HG03378 (cell line): ENCODE measurements at regions not wholly inside any gene's neighbourhood (a gene's known extent, or its start where the extent isn't known, plus 50 kb on each side); places are given as distances from the start of the nearest gene placed in this dataset.
"Not testable (repeated sequence)": the region's sequence is repeated elsewhere in the genome, so short reads cannot be mapped to it uniquely, and the experiment has no call there.

Experiments
- ATAC-seq: cut with Tn5 transposase; IDR thresholded peaks from one replicate; pipeline ENCODE4 v1.9.1; 2021; ENCODE audit warnings: mild to moderate bottlenecking, moderate library complexity; ENCODE audit not compliant: unreplicated experiment

DNA sequence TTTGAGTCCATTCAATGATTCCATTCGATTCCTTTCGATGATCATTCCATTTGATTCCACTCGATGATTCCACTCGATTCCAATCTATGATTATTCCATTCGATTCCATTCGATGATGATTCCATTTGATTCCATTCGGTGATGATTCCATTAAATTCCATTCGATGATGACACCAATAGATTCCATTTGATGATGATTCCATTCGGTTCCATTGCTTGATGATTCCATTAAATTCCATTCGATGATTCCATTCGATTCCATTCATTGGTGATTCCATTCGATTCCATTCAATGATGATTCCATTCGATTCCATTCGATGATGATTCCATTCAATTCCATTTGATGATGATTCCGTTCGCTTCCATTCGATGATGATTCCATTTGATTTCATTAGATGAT, 1104.1 kb downstream of the RPIA start:
- not testable (repeated sequence) for ATAC-seq

GRCh38 chr2:89797320-89798038, 1106.0 kb downstream of the RPIA start:
- ATAC-seq = no peak

DNA sequence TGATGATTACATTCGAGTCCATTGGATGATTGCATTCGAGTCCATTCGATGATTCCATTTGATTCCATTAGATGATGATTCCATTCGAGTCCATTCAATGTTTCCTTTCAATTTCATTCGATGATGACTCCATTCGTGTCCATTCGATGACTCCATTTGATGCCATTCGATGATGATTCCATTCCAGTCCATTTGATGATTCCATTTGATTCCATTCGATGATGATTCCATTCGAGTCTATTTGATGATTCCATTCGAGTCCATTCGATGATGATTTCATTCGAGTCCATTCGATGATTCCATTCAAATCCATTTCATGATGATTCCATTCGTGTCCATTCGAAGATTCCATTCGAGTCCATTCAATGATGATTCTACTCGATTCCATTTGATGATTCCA, 1109.7 kb downstream of the RPIA start:
- ATAC-seq = not testable (repeated sequence)

DNA sequence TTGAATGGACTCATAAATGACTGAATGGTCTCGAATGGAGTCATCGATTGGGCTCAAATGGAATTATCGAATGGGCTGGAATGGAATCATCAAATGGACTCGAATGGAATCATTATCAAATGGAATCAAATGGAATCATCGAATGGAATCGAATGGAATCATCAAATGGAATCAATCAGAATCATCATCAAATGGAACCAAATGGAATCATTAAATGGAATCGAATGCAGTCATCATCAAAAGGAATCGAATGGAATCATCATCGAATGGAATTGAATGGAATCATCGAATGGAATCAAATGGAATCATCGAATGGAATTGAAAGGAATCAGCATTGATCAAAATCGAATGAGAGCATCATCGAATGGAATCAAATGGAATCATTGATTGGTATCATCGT, 1114.9 kb downstream of the RPIA start:
- not testable (repeated sequence) for ATAC-seq

DNA sequence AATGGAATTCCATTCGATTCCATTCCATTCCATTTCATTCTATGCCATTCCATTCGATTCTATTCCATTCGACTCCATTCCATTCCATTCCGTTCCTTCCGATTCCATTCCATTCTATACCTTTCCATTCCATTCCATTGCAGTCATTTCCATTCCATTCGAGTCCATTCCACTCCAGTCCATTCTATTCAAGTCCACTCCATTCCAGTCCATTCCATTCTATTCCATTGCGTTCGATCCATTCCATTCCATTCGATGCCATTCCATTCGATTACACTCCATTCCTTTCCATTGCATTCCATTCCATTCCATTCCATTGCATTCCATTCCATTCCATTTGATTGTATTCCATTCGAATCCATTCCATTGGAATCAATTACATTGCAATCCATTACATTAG, 1119.8 kb downstream of the RPIA start:
- no peak for ATAC-seq

DNA sequence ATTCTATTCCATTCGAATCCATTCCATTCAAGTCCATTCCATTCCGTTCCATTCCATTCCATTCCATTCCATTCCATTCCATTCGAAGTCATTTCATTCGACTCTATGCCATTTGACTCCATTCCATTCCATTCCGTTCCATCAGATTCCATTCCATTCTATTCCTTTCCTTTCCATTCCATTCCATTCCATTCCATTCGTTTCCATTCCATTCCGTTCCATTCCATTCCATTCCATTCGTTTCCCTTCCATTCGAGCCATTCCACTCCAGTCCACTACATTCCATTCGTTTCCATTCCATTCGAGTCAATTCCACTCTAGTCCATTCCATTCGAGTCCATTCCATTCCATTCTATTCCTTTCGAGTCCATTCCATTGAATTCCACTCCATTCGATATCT, 1120.4 kb downstream of the RPIA start:
- ATAC-seq = not testable (repeated sequence)

DNA sequence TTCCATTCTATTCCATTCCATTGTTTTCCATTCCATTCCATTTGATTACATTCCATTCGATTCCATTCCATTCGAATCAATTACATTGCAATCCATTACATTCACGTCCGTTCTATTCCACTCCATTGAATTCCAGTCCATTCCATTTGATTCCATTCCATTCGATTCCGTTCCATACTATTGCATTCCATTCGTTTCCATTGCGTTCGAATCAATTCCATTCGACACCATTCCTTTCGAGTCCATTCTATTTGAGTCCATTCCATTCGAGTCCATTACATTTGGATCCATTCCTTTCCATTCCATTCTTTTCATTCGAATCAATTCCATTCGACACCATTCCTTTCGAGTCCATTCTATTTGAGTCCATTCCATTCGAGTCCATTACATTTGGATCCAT, 1122.9 kb downstream of the RPIA start:
- ATAC-seq = not testable (repeated sequence)

DNA sequence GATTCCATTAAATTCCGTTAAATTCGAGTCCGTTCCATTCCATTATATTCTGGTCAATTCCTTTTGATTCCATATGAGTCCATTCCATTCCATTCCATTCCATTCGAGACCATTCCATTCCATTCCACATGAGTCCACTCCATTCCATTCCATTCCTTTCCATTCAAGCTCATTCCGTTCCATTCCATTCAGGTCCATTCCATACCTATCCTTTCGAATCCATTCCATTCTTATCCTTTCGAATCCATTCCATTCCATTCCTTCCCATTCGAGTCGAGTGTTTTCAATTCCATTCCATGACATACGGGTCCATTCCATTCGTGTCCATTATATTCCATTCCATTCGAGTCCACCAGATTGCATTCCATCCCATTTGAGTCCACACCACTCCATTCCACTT, 1127.4 kb downstream of the RPIA start:
- no peak for ATAC-seq

GRCh38 chr2:89819809-89820208, 1128.3 kb downstream of the RPIA start:
- ATAC-seq = no peak

GRCh38 chr2:89820248-89820647, 1128.8 kb downstream of the RPIA start:
- ATAC-seq = no peak

GRCh38 chr2:89821455-89821945, 1130.0 kb downstream of the RPIA start:
- no peak for ATAC-seq

- not testable (repeated sequence) for ATAC-seq
Measured at GRCh38 chr2:89822342-89822741, 1130.9 kb downstream of the RPIA start.

DNA sequence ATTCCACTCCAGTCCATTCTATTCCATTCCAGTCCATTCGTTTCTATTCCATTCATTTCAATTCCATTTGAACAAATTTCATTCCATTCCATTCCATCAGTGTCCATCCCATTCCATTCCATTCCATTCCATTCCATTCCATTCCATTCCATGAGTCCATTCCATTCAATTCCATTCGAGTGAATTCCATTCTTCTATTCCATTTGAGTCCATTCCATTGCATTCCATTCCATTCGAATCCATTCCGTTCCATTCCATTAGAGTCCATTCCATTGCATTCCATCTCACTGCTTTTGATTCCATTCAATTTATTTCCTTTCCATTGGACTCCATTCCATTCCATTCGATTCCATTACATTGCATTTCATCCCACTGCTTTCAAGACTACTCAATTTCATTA, 1132.1 kb downstream of the RPIA start:
- no peak for ATAC-seq

DNA sequence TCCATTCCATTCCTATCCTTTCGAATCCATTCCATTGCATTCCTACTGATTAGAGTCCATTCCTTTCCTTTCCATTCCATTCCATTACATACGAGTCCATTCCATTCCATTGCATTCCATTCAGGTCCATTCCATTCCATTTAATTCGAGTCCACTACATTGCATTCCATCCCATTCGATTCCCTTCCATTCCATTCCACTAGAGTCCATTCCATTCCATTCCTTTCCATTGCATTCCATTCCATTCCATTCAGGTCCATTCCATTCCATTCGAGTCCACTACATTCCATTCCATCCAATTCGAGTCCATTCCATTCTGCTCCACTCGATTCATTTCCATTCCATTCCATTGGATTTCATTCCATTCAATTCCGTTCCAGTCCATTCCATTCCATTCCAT, 1133.6 kb downstream of the RPIA start:
- no peak for ATAC-seq

- ATAC-seq = not testable (repeated sequence)
Measured at GRCh38 chr2:89826741-89827140, 1135.3 kb downstream of the RPIA start.

- not testable (repeated sequence) for ATAC-seq
Measured at GRCh38 chr2:89827829-89828228, 1136.4 kb downstream of the RPIA start.

DNA sequence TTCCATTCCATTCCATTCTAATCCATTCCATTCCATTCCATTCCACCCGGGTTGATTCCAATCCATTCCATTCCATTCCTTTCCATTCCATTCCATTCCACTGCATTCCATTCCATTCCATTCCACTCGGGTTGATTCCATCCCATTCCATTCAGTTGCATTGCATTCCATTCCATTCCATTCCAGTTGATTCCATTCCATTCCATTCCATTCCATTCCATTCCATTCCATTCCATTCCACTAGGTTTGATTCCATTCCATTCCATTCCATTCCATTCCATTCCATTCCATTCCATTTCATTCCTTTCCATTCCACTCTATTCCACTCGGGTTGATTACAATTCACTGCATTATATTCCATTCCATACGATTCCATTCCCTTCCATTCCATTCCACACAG, 1136.9 kb downstream of the RPIA start:
- ATAC-seq = not testable (repeated sequence)

DNA sequence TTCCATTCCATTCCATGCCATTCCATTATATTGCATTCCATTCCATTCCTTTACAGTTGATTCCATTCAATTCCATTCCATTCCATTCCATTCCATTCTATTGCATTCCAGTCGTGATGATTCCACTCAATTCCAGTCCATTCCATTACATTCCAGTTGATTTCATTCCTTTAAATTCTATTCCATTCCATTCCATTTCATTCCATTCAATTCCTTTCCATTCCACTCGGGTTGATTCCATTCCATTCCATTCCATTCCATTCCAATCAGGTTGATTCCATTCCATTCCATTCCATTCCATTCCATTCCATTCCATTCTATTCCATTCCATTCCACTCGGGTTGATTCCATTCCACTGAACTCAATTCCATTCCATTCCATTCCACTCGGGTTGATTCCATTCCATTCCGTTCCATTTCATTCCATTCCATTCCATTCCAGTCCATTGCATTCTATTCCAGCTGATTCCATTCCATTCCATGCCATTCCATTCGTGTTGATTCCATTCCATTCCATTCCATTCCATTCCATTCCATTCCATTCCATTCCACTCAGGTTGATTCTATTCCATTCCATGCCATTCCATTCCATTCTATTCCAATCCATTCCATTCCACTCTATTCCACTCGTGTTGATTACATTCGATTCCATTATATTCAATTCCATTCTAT, 1137.6 kb downstream of the RPIA start:
- peak; percentile 34 for ATAC-seq

- no peak for ATAC-seq
Measured at GRCh38 chr2:89829828-89830227, 1138.4 kb downstream of the RPIA start.

- peak; percentile 39 for ATAC-seq
Measured at GRCh38 chr2:89830341-89831218, 1139.1 kb downstream of the RPIA start.
